Stimulated activated CD8-positive, alpha-beta memory T cell treated with anti-CD3 and anti-CD28 coated beads, Interleukin-7, amount 100 ng/mL, for 48 hours (primary cell): ENCODE measurements at regions not wholly inside any gene's neighbourhood (a gene's known extent, or its start where the extent isn't known, plus 50 kb on each side); places are given as distances from the start of the nearest gene placed in this dataset.

Experiments
- DNase-seq, 2 donors: peaks; one replicate each; pipeline ENCODE4 v3.0.0-alpha.2; 2020; ENCODE audit warnings: low read depth in 1 of 2; ENCODE audit errors: extremely low read depth in 1 of 2

DNA sequence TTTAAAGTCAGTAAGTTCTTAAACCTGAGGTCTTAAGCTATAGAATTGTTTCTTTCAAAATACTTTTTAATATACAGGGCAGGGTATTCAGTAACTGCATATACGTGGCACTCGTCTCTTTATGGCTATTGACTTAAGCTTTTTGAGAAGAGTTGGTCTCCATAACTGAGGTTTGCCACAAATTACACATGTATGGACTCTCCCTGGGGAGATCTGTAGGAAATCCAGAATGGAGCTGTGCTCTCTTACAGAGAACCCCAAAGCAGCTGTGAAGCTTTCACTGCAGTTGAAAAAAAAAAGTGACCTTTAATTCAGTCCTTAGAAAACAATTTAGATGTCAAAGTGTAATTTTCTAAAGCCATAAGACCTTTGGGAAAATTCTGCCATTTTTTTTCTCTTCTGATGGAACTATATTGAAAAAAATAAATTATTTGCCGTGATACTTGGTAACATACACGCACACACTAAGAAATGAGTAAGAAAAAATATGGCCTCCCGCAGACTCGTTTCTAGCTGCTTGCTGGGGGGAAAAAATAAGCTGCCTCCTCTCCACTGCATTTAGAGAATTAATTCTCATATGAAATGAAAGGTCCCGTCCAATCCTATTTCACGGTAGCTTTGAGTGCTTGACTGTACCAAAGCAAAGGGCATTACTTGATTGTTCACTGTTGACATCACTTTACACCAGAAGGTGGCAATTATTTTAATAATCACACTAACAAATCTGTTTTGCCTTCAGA lies 159.4 kb upstream of the TENM3 start:
- DNase-seq = no peak

DNA sequence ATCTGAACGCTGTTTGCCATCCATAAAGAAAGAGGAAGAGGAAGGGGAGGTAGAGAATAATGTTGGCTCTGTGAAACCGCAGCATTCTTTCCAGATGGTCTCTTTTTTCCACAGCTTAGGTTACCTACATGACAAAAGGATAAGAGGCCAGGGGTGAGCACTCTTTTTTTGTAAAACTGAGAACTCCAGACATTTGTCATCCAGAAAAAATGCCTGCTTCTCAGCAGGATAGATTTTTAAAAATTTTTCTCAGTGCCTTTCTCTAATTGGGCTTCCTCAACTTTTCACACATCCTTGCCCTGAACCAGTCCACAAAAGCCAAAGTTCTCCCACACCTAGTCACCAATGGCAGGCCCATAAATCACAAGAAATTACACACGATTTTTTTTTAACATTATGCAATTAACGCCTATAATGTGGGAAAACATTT lies 158.1 kb upstream of the TENM3 start:
- no peak for DNase-seq

DNA sequence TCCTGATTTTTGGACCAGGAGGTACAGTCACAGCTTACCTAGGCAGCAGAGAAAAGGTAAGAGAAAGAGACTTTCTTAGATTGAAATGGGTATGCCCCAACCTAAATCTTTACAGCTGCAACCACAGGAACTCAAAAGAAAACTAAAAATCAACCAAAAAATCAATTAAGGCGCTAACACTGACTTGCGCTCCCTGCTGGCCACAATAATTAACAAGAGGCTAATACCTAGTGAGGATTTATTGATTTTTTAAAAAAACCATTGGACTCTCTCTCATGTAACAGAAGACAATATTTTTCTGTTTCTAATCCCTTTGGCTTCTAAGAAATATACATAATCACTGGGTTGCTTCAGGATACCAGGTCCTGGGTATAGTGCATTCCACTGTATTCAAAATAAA lies 153.9 kb upstream of the TENM3 start:
- DNase-seq = no peak

DNA sequence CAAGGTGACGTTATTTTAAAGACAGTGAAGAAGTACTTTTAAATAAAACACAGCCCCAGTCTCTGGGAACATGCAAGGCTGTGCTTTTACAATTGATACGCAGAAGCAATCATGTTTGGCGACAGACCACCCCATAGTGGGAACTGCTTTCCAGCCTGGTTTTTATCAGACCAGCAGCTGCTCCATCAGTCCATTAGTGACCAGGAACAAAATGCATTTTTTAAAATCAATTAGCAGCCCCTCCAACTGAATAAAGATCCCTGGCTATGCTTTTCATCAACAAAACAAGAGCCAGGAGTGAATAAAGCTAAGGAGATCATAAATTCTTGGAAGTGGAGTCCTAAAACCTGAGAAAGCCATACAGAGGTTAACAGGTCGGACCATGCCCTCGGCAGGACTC lies 153.0 kb upstream of the TENM3 start:
- no peak for DNase-seq

DNA sequence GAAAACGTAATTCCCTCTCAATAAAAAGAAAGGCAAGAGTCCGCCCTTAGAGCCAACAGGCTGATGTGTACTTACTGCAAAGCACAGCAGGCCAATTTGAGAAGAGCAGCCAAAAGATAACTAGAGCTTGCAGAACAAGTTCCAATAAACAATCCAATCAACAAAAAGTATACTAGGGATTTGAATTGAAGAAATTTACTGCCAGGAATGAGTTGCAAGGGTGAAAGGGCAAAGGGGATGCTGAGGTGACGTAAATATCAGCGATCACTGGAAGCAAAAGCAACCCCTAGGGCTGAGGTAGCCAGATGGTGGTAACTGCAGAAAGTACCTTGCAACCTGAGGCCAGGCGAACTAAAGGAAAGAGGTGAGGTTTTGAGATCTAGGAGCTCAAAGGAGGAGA lies 152.1 kb upstream of the TENM3 start:
- no peak for DNase-seq

DNA sequence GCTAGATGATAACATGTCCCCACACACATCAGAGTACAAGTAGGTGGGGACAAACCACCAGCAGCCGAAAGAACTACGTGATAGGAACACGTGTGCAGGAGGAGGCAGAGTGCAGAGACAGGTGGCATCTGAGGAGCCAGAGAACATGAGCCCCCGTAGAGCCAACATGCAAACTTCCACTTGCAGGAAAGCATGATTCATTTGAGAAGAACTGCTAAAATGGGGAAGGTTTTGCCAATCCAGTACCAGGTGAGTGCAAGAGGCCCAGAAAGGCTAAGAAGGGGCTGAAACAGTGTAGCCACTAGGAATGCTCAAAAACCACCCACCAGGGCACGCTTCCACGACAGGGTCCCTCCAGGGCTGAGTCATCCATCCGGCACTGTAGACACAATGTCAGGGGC lies 149.8 kb upstream of the TENM3 start:
- DNase-seq = no peak

DNA sequence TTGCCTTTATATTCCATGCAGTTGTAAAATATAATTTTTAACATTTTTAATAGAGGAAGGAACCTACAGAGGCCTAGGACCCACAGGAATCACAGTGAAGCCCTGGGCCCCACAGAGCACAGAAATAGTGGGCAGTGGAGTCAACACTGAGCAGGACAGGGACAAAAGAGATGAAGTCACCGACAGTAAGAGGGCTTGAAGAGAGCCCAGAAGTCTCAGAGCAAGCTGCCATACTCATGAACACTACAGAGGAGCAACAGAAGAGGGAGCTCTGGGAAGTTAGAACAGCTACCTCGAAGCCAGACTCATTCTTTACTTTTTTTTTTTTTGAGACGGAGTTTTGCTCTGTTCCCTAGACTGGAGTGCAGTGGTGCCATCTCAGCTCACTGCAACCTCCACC lies 149.3 kb upstream of the TENM3 start:
- no peak for DNase-seq

DNA sequence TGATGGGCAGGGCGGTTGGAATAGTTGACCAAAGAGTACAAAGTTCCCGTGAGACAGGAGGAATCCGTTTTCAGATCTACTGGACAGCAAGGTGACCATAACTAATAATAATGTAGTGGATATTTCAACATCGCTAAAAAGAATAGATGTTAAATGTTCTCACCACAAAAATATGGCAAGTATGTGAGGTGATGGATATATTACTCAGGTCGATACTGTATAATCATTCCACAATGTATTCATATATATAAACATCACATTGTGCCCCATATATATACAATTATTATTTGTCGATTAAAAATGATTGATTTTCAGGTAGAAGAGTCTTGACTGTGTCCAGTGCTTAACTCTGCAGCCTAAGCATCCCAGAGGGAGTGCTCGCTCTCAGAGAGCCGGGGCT lies 141.6 kb upstream of the TENM3 start:
- DNase-seq = no peak

DNA sequence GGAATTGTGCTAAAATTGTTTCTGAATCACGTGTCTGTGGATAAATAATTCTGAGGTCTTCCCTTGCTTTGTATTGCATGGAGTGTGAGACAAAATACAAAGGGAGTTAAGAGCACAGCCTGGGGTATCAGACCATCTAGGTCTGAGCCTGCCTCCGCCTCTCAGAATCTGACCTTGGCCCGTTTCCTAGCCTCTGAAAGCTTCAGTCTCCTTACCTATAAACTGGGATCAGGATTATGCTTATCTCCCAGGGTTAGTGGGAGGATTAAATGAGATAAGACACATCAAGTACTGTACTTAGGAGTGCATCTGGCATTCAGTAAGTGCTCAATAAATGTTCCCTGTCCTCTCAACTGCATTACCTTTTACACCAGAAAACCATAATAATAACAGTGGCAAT lies 140.6 kb upstream of the TENM3 start:
- no peak for DNase-seq

DNA sequence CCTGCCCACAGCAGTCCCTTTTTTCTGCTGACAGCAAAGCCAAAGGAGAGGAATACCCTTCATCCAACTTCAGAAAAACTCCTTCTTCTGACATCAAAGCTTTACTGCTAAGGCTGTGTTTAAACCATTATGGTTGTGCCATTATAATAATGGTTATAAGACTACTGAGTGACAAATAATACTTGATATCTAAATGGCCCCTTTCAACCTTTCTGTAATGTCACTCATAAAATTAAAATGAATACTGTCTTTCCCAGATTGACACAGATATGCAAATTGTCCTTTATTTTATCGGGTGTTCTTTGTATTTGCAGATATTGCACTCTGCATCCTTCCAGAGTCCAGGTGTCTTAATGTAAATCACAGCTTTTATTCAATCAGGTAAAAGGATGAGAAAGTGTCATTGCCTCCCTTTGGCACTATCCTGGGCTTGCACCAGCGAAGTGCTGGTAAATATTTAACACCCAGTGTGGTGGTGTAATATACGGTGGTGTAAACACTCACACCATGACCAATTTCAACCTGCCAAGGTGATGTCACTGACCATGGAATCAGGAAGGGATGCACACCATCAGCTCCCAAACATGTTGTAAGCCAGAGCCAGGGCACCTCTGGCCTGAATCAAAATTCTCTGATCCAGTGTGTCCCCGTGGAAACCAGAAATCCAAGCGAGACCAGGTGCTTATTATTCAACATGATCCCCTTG lies 139.4 kb upstream of the TENM3 start:
- no peak for DNase-seq

DNA sequence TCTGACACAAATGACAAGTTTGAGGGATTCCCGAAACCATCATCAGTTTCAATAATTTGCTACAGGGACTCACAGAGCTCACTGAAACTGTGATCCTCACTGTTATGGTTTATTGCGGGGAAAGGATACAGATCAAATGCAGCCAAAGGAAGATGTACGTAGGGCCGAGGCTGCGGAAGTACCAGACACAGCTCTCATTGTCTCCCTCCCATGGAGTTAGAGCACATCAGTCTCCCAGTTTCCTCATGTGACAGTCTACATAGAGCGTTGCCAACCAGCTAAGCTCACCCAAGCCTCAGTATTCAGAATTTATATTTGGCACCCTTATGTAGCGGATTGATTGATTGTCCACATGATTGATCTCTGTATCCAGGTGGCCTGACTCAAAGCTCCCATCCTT lies 137.8 kb upstream of the TENM3 start:
- DNase-seq = no peak

DNA sequence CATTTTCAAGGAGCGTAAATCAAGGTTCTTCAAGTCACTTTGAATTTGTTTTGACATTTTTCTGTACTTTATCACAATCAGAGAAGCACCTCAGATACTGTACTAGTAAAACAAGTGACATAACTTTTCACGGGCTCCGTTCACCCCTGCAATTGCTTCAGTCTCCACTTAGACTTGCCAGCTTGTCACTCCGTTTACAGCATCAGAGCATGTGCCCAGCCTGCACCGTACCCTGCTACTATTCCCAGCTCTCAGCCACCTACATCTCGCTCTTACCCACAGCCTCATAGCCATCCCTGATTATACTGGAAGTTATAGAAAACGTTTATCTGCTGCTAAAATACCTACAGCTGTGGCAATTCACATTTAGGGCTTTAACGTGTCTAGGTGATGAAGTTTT lies 135.3 kb upstream of the TENM3 start:
- no peak for DNase-seq

DNA sequence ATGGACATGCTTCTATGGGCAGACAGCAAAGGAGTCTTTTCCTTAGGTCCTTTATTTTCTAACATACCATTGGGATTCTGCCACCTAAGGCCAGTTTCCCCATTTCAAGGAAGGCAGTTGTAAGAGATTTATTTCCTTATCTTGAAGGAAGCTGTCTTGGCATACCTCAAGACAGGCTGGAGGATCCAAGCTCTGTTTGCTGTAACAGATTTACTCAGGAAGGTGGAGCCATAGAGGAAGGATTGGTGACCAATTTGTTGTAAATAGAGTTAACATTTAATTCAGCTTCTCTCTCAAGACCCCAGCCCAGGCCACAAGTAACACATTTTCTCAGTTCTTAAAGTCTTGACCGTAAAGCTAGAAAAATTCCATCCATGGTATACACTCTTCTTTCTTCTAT lies 131.6 kb upstream of the TENM3 start:
- no peak for DNase-seq

DNA sequence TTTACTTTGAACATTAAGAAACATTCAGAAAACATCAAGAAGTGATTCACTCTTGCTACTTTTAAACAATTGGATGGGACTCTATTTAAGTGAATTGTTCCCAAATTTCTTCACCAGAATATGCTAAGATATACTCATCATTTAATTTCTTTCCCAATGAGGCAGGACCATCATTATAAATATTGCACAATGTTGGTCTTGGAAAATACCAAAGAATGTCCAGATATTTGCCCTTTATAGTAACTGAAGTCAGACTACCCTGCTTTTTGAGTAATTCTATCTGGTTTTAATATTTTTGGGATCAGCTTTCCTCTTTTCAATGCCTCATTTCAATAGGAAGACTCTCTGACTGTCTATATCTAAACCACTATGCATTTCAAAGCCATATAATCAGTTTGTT lies 129.4 kb upstream of the TENM3 start:
- no peak for DNase-seq

DNA sequence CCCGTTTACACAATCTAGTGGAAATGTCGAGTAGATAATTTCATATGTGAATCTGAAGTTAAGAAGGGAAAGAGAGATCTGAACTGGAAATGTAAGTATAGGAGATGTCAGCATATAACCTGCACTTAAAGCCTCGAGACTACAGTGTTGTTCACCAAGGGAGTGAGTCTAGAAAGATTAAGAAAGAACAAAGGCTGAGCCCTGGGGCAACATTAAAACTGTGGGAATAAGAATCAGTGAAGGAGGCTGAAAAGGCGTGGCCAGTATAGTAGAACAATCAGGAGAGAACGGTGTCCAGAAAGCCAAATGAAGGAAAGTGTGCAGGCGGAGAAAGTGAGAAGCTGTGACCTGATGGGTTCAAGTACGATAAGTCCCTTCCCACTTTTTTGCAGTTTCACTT lies 118.8 kb upstream of the TENM3 start:
- no peak for DNase-seq

DNA sequence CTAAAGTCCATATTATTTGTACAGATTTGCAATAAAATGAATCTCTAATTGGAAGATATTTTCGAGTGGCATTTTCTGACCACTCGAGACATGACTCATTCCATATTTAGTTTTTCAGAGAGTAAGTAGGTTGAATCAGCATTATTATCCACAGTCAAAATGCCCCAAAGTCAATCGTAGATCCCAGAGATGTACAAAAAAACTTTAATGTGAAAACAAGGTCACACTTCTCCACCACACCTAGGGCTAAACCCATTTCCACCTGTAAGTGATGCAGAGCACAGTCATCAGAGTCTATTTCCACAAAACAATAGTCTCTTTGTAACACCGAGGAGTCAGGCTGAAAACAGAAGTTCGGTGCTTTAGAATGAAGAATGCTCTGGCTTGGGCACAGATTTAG lies 117.1 kb upstream of the TENM3 start:
- DNase-seq = no peak

DNA sequence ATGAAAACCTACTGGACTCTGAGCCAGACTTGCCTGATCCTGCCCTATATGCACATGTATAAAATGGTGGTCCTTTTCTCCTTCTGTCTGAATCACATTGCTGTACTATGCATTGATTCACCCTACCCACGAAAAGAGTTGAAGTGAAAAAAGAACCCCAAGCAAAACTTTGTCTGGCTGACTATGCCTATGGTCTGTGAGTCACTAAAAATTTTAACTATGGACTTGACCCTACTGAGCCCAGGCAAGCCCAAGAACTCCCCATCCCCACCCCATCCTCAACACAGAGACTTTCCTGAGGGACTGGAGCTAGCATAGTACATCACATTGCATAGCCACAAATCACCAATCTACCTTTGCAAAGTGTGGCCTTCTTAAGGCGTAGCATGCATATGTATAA lies 116.6 kb upstream of the TENM3 start:
- no peak for DNase-seq

DNA sequence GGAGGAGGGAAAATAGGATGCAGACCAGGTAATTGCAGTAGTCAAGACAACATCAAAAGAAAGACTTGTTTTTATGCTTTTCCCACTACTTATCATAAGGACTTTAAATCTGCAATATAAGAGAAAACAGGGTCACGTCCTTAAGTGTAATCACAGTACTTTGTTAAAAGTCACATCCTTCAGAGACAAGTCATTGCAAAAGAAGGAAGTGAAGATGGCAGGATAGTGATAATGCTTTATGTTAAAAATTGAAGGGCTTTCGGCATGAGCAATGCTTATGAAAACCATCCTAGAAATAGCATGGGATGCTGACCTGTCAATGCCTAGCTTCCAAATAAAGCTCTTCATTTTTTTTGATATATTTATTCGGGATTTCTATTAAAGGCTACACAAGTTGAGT lies 110.2 kb upstream of the TENM3 start:
- no peak for DNase-seq

DNA sequence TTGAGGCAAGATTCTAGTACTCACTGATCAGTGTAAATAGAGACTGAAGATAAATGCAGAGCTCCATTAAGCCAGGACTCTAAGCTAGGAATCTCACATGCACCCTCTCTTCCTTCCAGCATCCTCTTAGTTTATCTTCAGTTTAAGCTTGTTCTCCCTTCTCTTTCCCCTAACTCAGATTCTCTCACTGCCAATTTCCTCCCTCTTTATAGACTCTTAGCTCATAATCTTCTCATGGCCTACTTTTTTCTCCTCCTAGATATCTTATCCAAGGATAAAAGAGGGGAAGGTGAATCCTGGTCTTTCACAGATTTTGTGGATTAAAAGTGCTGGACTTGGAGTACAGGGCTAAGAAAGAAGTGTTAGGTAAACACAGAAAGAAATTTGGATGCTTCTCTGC lies 108.9 kb upstream of the TENM3 start:
- DNase-seq = no peak

DNA sequence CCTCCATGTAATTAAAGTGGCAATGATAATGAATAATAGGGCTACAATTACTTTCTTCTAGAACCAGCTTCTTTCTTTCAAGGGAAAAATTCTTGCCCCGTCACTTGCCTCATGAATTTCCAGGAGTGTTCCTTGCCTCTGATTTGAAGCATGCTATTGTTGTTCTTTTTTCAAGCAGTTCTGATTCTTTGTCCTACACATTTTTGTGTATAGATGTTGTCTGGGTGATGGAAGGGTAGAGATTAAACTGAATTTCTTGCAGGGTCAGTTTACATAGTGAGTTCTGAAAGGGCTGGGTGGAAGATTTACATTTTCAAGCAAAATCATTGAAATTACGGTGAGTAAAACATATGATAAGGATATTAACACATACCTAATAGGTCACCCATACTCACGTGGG lies 107.0 kb upstream of the TENM3 start:
- no peak for DNase-seq

DNA sequence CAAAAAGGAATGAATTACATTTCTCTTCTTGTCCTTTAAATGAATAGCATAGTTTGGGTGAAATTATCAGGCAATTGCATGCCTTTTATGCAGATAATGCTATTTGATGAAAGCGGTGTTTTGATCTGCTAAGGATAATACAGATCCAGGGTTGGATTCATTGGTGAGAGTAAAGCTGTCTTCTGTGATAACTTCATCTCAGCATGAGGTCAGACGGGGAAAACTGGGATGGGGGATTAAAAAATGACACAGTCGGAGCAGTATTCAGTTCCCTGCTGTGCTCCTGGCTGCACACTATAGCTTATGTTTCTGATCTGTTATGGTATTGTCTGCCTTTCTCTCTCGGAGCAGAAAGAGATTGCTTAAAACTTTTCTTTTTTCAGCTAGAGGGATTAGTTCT lies 105.9 kb upstream of the TENM3 start:
- DNase-seq = no peak

DNA sequence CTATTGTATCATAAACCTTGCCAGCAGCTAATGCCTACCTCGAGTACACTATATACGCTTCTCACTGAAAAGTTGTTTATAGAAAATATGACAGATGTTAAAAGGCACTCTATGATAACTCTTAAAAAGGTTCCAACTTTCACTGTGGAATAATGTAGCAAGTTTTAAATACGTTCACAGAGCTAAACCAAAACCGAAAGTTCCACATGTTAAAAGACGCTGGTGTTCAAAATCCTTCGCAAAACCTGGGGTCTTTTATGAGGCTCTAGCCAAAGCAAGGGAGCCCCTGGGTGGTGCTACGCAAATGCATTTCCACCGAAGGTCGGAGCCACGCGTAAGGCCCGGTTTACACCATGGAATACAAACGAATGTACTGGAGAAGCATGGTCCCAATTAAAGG lies 103.7 kb upstream of the TENM3 start:
- DNase-seq = no peak

DNA sequence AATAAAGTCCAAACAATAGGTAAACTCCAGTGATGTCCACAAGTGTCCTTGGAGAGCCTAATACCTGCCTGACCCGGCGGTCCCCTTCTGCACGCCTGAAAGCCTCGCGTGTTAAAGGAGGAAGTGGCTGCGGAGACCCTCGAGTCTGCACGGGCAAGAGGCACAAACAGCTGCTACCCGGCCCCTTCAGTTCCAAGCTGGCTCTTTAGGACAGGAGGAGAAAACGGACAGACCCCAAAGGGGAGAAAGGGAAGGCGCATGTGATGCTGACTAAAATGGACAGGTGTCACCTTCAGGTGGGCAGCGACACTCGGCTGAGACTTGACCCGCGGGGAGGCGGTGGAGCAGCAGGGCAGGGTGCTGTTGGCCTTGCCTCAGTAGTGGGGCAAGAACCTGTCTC lies 102.7 kb upstream of the TENM3 start:
- no peak for DNase-seq
